GM12874 (cell line): ENCODE measurements at regions not wholly inside any gene's neighbourhood (a gene's known extent, or its start where the extent isn't known, plus 50 kb on each side); places are given as distances from the start of the nearest gene placed in this dataset.

ENCODE experiments used
- TF ChIP-seq, protein P1 (sequence below): IDR thresholded peaks from 2 replicates; pipeline ENCODE4 v1.5.1; 2011; ENCODE audit warnings: low read depth, mild to moderate bottlenecking, control low read depth, low read length, moderate library complexity; ENCODE audit not compliant: insufficient read depth

DNA sequence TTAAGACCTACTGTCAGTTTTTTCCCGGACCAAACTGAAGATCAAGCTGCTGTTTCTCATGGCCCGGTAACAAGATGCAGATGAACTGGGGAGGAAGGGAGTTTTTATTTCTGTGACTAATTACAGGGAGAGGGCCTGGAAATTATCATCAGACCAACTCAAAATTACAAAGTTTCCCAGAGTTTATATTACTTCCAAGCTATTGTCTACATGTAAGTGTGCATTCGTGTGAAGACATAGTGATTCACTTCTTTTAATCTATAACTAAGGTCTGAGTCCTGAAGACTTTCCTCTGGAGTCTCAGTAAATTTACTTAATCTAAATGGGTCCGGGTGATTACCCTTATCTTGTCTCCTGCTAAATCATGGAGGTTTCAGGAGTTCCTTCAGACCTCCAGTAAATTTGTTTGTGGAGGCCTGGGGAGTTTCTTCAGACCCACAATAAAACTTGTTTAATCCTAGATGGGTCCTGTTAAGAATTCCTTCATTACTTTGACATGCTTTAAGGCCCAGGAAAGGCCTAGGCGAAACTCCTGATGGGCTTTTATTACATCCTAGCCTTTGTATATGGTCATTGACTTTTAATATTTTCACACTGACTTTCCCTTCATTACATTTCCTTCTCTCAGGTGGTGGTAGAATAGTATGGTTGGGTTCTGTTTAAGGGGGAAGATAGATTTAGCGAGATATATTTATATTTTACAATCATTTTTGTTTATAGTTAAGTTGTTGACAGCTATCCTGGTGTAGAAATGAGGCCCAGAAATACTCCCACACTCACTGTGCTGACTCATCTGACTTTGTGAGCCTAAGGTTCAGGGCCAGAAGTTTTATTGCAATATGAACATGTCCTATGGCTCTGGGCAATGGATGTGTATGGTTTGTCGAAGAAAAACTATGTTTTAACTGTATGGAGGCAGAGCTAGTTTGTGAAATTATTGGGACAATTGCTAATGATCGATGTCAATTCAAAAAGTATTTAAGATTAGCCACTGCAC, 627.0 kb upstream of the FBXO33 start:
- TF ChIP-seq, protein P1, sequence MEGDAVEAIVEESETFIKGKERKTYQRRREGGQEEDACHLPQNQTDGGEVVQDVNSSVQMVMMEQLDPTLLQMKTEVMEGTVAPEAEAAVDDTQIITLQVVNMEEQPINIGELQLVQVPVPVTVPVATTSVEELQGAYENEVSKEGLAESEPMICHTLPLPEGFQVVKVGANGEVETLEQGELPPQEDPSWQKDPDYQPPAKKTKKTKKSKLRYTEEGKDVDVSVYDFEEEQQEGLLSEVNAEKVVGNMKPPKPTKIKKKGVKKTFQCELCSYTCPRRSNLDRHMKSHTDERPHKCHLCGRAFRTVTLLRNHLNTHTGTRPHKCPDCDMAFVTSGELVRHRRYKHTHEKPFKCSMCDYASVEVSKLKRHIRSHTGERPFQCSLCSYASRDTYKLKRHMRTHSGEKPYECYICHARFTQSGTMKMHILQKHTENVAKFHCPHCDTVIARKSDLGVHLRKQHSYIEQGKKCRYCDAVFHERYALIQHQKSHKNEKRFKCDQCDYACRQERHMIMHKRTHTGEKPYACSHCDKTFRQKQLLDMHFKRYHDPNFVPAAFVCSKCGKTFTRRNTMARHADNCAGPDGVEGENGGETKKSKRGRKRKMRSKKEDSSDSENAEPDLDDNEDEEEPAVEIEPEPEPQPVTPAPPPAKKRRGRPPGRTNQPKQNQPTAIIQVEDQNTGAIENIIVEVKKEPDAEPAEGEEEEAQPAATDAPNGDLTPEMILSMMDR: no peak

DNA sequence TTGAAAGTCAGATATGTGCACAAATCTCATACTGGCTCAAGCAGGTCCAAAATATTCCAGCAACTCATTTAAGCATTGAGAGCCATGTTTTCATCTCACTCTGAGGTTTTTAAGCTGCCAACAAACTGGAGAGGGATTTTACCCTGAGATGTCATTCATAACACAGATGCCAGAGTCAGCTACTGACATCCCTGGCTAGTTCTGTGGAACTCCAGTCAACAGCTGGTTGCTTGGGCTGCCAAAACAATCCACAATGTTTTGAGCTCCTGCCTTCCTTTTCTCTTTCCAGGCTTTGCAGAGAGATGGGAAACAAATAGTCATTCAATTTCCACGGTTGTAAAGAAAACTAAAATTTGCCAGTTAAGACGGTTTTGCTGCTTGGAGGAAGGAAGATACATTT, 621.2 kb upstream of the FBXO33 start:
- TF ChIP-seq, protein P1: no peak

DNA sequence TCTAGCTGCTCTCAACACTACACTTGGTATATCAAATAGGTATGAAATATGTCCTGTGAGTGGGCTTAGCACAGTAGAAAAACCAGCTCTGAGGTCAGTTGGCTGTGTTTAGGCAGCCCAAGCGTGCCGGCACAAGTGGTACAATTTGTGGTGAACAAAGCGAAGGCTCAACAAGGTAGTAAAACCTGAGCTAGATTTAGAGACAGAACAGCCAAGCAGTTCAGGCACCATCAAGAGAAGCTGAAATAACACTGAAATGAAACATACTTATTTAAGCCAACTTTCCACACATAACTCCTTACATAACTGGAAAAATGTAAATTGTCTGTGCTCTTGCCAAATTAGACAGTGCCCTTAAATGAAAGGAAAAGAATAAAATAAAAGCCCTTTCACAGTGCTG, 596.8 kb upstream of the FBXO33 start:
- TF ChIP-seq, protein P1: no peak

DNA sequence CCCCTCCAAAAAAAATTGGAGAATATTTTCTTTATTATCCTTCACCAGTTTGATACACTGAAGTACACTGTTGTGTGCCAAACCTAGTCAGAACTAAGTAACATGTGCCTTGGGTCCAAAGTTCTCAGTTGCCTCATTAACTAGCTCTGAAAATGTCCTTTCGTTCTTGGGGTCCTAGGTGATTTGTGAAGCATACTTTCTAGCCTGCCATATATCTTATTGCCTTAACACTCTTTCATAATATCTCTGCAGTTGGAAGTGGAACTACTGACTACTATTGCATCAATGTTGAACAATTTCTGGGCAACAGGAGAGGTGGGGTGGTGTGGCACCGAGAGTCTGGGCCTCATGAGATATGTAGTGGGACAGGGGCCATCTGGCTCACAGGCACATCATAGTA, 592.9 kb upstream of the FBXO33 start:
- TF ChIP-seq, protein P1: no peak

DNA sequence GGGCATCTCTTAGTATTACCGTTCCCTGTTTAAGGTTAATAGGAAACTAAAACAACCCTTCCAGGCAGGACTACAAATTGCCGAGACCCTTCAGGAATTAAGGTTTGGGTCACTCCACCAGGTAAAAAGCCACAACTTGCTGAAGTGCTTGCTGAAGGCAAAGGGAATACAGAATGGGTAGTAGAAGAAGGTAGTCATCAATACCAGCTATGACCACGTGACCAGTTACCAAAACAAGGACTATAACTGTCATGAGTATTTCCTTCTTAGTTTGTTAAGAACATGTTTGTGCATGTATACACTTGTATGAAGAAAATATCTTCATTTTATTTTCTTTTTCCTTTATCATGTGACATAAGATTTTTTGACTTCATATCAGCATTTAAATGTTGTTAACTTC, 578.7 kb upstream of the FBXO33 start:
- TF ChIP-seq, protein P1: no peak

DNA sequence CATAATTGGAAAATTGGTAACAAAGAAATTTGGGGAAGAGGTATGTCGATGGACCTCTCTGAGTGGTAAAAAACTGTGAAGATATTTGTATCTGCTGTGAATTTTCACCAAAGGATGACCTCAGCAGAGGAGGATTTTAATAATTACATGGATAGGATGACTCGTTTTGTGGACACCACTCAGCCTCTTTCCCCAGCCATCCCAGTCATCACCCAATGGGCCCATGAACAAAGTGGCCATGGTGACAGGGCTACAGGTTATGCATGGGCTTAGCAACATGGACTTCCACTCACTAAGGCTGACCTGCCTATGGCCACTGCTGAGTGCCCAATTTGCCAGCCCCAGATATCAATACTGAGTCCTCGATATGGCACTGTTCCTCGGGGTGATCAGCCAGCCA, 577.5 kb upstream of the FBXO33 start:
- TF ChIP-seq, protein P1: no peak

DNA sequence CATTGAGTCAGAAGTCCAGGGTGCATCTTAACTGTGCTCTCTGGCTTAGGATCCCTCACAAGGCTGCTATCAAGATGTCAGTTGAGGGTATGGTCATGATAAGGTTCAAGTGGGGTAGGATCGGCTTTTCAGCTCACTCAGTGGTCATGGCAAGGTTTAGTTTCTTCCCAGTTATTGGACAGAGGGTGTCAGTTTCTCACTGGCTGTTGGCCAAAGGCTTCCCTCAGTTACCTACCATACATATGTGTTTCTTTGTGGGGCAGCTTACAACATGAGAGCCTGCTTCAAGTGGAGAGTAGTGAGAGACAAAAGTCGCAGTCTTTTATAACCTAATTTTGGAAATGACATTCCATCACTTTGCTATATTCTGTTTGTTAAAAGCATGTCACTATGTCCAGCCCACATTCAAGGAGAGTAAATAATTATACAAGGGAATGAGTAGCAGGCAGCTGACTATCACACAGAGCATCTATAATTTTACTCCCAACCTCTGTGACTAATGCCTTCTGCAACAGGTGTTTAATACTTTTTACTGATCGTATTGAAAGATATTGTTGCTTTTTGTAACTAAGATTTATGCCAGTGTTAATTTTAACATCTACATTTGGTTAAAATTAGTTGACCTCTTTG, 572.8 kb upstream of the FBXO33 start:
- TF ChIP-seq, protein P1: no peak
